SH-SY5Y (cell line): ENCODE measurements at regions not wholly inside any gene's neighbourhood (a gene's known extent, or its start where the extent isn't known, plus 50 kb on each side); places are given as distances from the start of the nearest gene placed in this dataset.

Source experiments
- GATA2 ChIP-seq: IDR thresholded peaks from 2 replicates; pipeline ENCODE4 v1.6.1; 2011; ENCODE audit warnings: mild to moderate bottlenecking, low read depth, low read length
- GATA3 ChIP-seq: IDR thresholded peaks from 2 replicates; pipeline ENCODE4 v1.6.1; 2011; ENCODE audit warnings: low read depth, mild to moderate bottlenecking, low read length, moderate library complexity

DNA sequence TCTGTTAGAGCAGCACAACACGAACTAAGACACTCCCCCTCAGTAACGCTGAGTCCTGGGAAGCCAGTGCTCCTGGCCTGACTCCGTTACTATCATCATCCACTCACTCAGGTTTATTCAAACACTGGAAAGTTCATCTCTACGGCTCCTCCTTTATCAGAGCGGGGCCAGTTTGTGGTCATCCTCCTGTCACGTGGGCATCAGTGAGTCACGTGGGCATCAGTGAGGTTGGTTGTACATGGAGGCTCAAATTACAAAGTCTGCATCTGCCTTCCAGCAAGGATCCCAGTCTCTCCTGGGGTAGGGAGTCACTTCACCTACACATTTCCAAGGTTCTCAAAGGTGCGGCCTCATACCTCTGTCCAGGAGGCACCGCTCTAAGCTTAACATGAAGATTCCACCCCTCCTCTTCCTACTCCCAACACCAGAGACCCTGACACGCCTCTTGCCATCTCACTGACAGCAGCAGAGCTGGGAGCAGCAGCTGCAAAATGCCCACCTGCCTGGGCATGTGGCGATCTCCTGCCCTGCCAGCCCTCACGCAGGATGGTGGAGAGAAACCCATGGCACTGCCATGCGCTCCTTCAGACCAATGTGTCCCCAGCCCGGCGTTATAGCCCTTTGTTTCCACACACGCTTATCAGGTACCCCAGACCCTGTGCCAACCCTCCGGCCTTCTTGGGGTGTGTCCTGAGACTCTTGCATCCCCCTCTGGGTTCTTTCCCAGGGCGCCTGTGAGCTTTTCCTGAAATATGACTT, 99.2 kb upstream of the PTPRM start:
- TF ChIP-seq GATA2 (no peak), GATA3 (no peak)
